Fibroblast of the conjunctiva (primary cell): ENCODE measurements at regions not wholly inside any gene's neighbourhood (a gene's known extent, or its start where the extent isn't known, plus 50 kb on each side); places are given as distances from the start of the nearest gene placed in this dataset.

ENCODE experiments used
- DNase-seq: peaks from one replicate; pipeline ENCODE4 v3.0.0-alpha.2; 2010; ENCODE audit warnings: low read depth

- DNase-seq: no peak
Observed at GRCh38 chr1:63200676-63201075, 121.7 kb upstream of the FOXD3 start.

- no peak for DNase-seq
Observed at GRCh38 chr1:63203641-63204040, 118.7 kb upstream of the FOXD3 start.

GRCh38 chr1:63205776-63206175, 116.6 kb upstream of the FOXD3 start:
- no peak for DNase-seq

GRCh38 chr1:63214553-63214952, 107.8 kb upstream of the FOXD3 start:
- DNase-seq: no peak

DNA sequence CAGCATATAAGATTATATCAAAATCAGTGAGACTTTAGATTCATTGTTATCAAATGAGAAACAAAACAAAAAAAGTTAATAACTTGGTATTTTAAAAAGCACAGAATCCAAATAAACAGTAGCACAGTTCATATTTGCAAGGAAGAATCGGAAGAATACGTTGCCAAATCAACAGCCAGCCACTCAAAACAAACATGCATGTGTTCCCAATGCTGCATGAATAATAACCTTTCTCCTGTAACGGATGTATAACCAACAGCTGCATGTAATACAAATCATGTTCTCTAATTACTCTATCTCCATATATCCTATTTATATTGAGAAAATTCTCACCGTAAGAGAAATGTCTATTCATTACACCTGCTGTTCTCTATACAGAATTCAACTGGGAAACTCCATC, 98.9 kb upstream of the FOXD3 start:
- DNase-seq: no peak

- DNase-seq: no peak
Observed at GRCh38 chr1:63230722-63231121, 91.6 kb upstream of the FOXD3 start.

DNA sequence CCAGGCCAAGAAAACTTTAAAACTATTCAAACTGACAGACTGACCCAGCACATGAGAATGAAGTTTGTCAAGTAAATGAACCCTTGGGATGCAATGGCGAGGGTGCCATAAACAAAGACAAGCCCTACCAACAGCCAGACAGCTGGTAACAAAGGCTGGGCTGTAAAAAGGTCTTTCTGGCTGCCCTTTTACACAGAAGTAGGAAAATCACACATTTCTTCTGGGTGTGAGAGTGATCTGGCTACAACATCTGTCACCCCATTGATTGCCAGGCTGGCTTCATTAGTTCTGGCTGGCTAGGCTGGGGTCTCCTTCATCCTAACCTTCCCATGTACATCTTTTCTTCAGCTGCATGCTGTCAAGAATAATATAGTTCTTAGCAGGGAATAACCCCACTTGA, 83.6 kb upstream of the FOXD3 start:
- no peak for DNase-seq

DNA sequence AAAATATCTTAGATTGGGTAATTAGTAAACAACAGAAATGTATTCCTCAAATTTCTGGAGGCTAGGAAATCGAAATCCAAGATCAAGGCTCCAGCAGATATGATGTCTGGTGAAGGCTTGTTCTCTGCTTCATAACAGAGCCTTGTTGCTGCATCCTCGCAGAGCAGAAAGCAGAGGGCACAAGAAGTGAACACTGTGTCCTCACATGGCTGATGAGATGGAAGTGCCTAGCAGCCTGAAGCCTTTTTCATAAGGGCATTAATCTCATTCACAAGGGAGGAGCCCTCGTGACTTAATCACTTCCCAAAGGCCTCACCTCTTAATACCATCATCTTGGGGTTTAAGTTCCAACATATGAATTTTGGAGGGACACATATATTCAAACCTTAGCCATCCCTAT, 77.2 kb upstream of the FOXD3 start:
- DNase-seq: no peak

- no peak for DNase-seq
Observed at GRCh38 chr1:63248216-63248615, 74.2 kb upstream of the FOXD3 start.

DNA sequence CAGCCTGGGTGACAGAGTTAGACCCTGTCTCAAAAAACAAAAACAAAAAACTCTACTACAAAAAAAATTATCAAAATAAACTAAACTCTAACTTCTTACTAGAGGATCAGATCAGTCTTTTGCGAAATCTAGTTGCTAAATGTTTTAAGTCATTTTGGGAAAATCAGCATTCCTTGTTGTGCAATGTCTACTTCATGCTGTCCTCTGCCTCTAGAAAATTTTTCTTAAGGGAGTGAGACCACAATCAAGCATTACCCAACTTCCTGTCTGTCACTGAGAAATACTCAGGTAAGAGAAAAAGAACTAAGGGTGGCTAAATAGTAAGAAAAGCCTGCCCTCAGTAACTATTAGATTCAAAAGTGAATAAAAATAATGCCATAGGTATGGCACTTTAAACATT, 67.2 kb upstream of the FOXD3 start:
- DNase-seq: no peak

GRCh38 chr1:63261736-63262458, 60.5 kb upstream of the FOXD3 start:
- DNase-seq: peak; percentile 20

DNA sequence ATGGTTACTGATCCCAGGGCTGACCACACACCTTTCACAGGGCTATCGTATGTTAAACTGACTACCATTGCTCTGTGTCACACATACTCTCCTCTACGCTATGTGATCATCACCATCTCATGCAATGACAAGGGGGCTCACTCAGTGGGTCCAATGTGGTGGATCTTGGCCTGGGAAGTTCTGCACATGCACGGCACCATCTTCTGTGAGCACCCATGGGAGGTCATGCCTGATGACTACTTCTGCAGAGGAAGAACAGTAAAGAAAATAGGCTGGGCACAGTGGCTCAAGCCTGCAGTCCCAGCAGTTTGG, 60.0 kb upstream of the FOXD3 start:
- no peak for DNase-seq

GRCh38 chr1:63264161-63264560, 58.2 kb upstream of the FOXD3 start:
- DNase-seq: no peak

- no peak for DNase-seq
Observed at GRCh38 chr1:63266857-63267256, 55.5 kb upstream of the FOXD3 start.

DNA sequence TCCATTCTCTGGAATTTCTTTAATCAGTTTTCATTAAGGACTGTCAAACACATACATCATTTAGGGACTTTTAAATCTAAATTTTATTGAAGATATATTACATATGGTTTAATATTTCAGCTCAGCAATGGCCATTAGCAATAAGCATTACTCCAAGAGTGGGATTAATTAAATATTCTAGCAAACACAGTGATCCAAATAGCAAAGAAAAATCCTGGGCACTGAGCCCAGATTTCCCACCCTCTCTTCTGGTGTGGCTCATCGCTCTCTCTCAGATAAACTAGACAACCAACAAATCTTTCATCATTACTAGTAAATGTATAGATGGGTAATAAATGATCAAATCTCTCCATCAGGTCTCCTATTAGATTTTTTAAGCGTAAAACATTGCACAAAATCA, 53.5 kb upstream of the FOXD3 start:
- DNase-seq: no peak

- DNase-seq: no peak
Observed at GRCh38 chr1:63269571-63269970, 52.8 kb upstream of the FOXD3 start.
